MM.1S (cell line): ENCODE measurements at regions not wholly inside any gene's neighbourhood (a gene's known extent, or its start where the extent isn't known, plus 50 kb on each side); places are given as distances from the start of the nearest gene placed in this dataset.

ENCODE experiments used
- DNase-seq: peaks from one replicate; pipeline ENCODE4 v3.0.0-alpha.2; 2015
- H2AFZ ChIP-seq: fragments of 300-600 bp; sonication (generic); 2 replicates; pipeline ENCODE4 v1.6.0; 2016; ENCODE audit warnings: antibody characterized with exemption, low read length
- H3F3A ChIP-seq: fragments of 300-600 bp; sonication (generic); 2 replicates; pipeline ENCODE4 v1.6.1; 2016; ENCODE audit warnings: mild to moderate bottlenecking, antibody characterized with exemption, low read length, moderate library complexity, mixed read lengths; ENCODE audit not compliant: insufficient read depth
- H3K27ac ChIP-seq: fragments of 300-600 bp; sonication (generic); 2 replicates; pipeline ENCODE4 v1.5.1; 2016; ENCODE audit warnings: mild to moderate bottlenecking, low read length
- H3K27me3 ChIP-seq: fragments of 300-600 bp; sonication (generic); replicated peaks from 2 replicates; pipeline ENCODE4 v1.6.0; 2016; ENCODE audit warnings: low read length; ENCODE audit not compliant: insufficient read depth
- H3K36me3 ChIP-seq: fragments of 300-600 bp; sonication (generic); replicated peaks from 2 replicates; pipeline ENCODE4 v1.6.1; 2016; ENCODE audit warnings: mild to moderate bottlenecking, low read length, mixed read lengths; ENCODE audit not compliant: insufficient read depth
- H3K4me1 ChIP-seq: fragments of 300-600 bp; sonication (generic); 2 replicates; pipeline ENCODE4 v1.6.1; 2016; ENCODE audit warnings: low read length, mixed read lengths
- H3K4me2 ChIP-seq: fragments of 300-600 bp; sonication (generic); 2 replicates; pipeline ENCODE4 v1.6.0; 2016; ENCODE audit warnings: low read depth, low read length
- H3K4me3 ChIP-seq: fragments of 300-600 bp; sonication (generic); 2 replicates; pipeline ENCODE4 v1.5.1; 2016; ENCODE audit warnings: low read length, mixed read lengths
- H3K79me2 ChIP-seq: fragments of 300-600 bp; sonication (generic); 2 replicates; pipeline ENCODE4 v1.6.1; 2016; ENCODE audit warnings: mixed run types, low read length, mixed read lengths
- H3K9ac ChIP-seq: fragments of 300-600 bp; sonication (generic); 2 replicates; pipeline ENCODE4 v1.6.1; 2016; ENCODE audit warnings: low read length, mixed read lengths
- H3K9me2 ChIP-seq: fragments of 300-600 bp; sonication (generic); replicated peaks from 2 replicates; pipeline ENCODE4 v1.6.1; 2016; ENCODE audit warnings: mild to moderate bottlenecking, low read length, mixed read lengths; ENCODE audit not compliant: insufficient read depth
- H3K9me3 ChIP-seq: fragments of 300-600 bp; sonication (generic); replicated peaks from 2 replicates; pipeline ENCODE4 v1.6.1; 2016; ENCODE audit warnings: mild to moderate bottlenecking, low read length, mixed read lengths; ENCODE audit not compliant: insufficient read depth
- H4K20me1 ChIP-seq: fragments of 300-600 bp; sonication (generic); 2 replicates; pipeline ENCODE4 v1.6.1; 2016; ENCODE audit warnings: mild to moderate bottlenecking, low read length, moderate library complexity, mixed read lengths; ENCODE audit not compliant: insufficient read depth
- CTCF ChIP-seq: fragments of 300-600 bp; sonication (generic); IDR thresholded peaks from 2 replicates; pipeline ENCODE4 v1.5.1; 2016; ENCODE audit warnings: antibody characterized with exemption, low read length, mixed read lengths
- EZH2 ChIP-seq: fragments of 300-600 bp; sonication (generic); optimal IDR thresholded peaks from 2 replicates; pipeline ENCODE3; 2017; ENCODE audit warnings: low read depth, mild to moderate bottlenecking, antibody characterized with exemption, low read length, mixed read lengths
- EZH2phosphoT487 ChIP-seq: fragments of 300-600 bp; sonication (generic); IDR thresholded peaks from 2 replicates; pipeline ENCODE4 v1.6.1; 2018; ENCODE audit warnings: antibody characterized with exemption, low read length

- no peak for DNase-seq
- H3K27ac ChIP-seq, result no peak overlapping the region
- no peaks in the 10 kb centered on the region for H3K79me2 ChIP-seq
- no peak overlapping the region for H3K4me2 ChIP-seq
- H3K27me3 ChIP-seq, result no peaks in the 10 kb centered on the region
- no peaks in the 10 kb centered on the region for H3K36me3 ChIP-seq
- no peaks in the 10 kb centered on the region for H3F3A ChIP-seq
- no peaks in the 10 kb centered on the region for H3K4me1 ChIP-seq
- no peaks in the 10 kb centered on the region for H3K9me3 ChIP-seq
- no peaks in the 10 kb centered on the region for H3K9me2 ChIP-seq
- H3K4me3 ChIP-seq, result no peak overlapping the region
- H3K9ac ChIP-seq, result no peak overlapping the region
- no peak overlapping the region for H2AFZ ChIP-seq
- H4K20me1 ChIP-seq, result no peaks in the 10 kb centered on the region
- TF ChIP-seq CTCF, result no peak
- TF ChIP-seq EZH2, result no peak
- TF ChIP-seq EZH2phosphoT487, result no peak
These were observed 123.9 kb upstream of the ZMIZ1 start for GRCh38 chr10:78944723-78945312.

- H3K27ac ChIP-seq, result no peak overlapping the region
- no peaks in the 10 kb centered on the region for H3K79me2 ChIP-seq
- no peaks in the 10 kb centered on the region for H4K20me1 ChIP-seq
- no peak overlapping the region for H3K4me2 ChIP-seq
- H2AFZ ChIP-seq, result no peak overlapping the region
- H3K9ac ChIP-seq, result no peak overlapping the region
- no peak for TF ChIP-seq EZH2
- TF ChIP-seq EZH2phosphoT487, result no peak
- TF ChIP-seq CTCF, result no peak
- no peaks in the 10 kb centered on the region for H3K27me3 ChIP-seq
- no peaks in the 10 kb centered on the region for H3K4me1 ChIP-seq
- no peaks in the 10 kb centered on the region for H3K9me2 ChIP-seq
- no peak overlapping the region for H3K4me3 ChIP-seq
- no peaks in the 10 kb centered on the region for H3F3A ChIP-seq
- no peaks in the 10 kb centered on the region for H3K9me3 ChIP-seq
- H3K36me3 ChIP-seq, result no peaks in the 10 kb centered on the region
- DNase-seq, result no peak
These were observed 122.9 kb upstream of the ZMIZ1 start for GRCh38 chr10:78945838-78946237.

DNA sequence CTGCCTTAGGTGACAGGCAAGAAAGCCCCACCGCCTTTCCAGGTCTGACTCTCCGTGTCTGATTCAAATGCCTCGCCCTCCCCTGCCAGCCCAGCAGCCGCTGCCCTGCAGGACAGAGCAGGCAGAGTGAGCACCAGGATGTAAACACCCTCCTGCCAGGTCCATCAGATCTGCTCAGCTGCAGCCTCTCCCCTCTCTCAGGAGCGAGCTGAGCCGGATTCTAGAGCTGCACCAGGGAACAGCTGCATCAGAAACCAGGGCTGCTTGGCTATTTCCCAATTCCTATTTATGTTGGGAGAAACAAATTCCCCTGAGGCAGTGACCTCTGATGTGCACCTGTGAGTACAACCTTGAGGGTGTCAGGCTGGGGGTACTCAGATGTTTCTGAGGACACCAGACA, 121.5 kb upstream of the ZMIZ1 start:
- Histone ChIP-seq H2AFZ (no peak overlapping the region), H3K36me3 (no peaks in the 10 kb centered on the region), H3K4me3 (no peak overlapping the region), H3F3A (no peaks in the 10 kb centered on the region), H3K9me2 (no peaks in the 10 kb centered on the region), H3K4me2 (no peak overlapping the region), H4K20me1 (no peaks in the 10 kb centered on the region), H3K27me3 (no peaks in the 10 kb centered on the region), H3K9ac (no peak overlapping the region), H3K9me3 (no peaks in the 10 kb centered on the region), H3K79me2 (no peaks in the 10 kb centered on the region), H3K27ac (no peak overlapping the region), H3K4me1 (no peaks in the 10 kb centered on the region)
- DNase-seq, result no peak
- TF ChIP-seq EZH2, result no peak
- TF ChIP-seq EZH2phosphoT487, result no peak
- no peak for TF ChIP-seq CTCF
